ENCODE measurements at regions not wholly inside any gene's neighbourhood (a gene's known extent, or its start where the extent isn't known, plus 50 kb on each side); places are given as distances from the start of the nearest gene placed in this dataset.
A peak's percentile ranks its signal among the peaks of the same experiment; 100 is the strongest.

DNA sequence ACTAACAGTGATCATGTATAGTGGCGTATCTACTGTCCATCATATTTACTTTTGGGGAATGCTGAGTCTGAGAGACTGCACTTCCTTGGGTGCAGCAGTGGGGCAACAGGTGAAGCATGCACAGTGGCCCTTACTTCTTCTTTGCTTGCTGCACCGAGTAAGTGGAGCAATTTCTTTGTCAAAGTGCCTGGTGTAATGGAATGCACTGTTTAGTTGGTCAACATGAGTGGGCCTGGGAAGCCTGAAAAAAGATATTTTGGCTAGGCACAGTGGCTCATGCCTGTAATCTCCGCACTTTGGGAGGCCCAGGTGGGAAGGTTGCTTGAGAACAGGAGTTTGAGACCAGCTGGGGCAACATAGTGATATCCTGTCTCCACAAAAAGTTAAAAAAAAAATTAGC, 94.9 kb downstream of the OLFM4 start:
- WGBS, 3 donors, result 87 to 93% (median 88%) methylated on average over 3 of the region's 3 CpGs
- H3K36me3 ChIP-seq, result no peaks in the 10 kb centered on the region

DNA sequence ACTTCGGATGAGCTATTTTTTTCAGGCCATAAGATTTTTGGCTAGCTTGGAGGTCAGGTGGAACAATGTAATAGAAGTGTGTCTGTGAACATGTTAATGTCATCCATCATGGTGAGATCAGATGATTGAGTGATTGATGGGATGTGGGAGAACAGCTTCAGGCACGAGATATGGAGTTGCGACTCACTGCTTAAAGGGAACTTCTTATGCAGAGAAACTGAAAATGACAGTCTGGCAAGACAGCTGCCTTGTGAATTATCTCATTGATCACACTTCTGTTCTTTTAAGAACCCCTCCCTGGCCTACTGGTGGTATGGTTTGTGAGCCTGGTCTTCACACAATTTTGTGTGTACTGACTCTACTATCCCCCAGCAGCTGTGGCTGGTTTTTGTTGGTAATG, 96.0 kb downstream of the OLFM4 start:
- Histone ChIP-seq H3K27ac (no peak overlapping the region), H3K36me3 (no peaks in the 10 kb centered on the region), H3K9me3 (no peaks in the 10 kb centered on the region), H3K4me3 (no peak overlapping the region), H3K4me1 (ENCODE audit: insufficient read depth) (no peaks in the 10 kb centered on the region), H3K27me3 (no peaks in the 10 kb centered on the region)
- WGBS, 3 donors, result 86 to 87% (median 87%) methylated on average over 3 of the region's 3 CpGs
- TF ChIP-seq, protein P1, sequence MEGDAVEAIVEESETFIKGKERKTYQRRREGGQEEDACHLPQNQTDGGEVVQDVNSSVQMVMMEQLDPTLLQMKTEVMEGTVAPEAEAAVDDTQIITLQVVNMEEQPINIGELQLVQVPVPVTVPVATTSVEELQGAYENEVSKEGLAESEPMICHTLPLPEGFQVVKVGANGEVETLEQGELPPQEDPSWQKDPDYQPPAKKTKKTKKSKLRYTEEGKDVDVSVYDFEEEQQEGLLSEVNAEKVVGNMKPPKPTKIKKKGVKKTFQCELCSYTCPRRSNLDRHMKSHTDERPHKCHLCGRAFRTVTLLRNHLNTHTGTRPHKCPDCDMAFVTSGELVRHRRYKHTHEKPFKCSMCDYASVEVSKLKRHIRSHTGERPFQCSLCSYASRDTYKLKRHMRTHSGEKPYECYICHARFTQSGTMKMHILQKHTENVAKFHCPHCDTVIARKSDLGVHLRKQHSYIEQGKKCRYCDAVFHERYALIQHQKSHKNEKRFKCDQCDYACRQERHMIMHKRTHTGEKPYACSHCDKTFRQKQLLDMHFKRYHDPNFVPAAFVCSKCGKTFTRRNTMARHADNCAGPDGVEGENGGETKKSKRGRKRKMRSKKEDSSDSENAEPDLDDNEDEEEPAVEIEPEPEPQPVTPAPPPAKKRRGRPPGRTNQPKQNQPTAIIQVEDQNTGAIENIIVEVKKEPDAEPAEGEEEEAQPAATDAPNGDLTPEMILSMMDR (IDR thresholded peaks at IDR 0.05), result no peak
- TF ChIP-seq POLR2A (IDR thresholded peaks at IDR 0.05) (no peak), EP300 (IDR thresholded peaks at IDR 0.05) (no peak)
- intact Hi-C loops (cut with DNase I), result loop anchor here in 1 of 4 donors (5.0 kb wide), 1 partner anchor 458 kb away; no protein-coding TSS in a partner anchor
- DNase-seq, result no peak

More for the DNA sequence above, 94.9 kb downstream of the OLFM4 start:
- H3K4me3 ChIP-seq, result no peak overlapping the region
- no peak overlapping the region for H3K27ac ChIP-seq
- no peaks in the 10 kb centered on the region for H3K9me3 ChIP-seq
- H3K27me3 ChIP-seq, result no peaks in the 10 kb centered on the region
- H3K4me1 ChIP-seq (ENCODE audit: insufficient read depth), result no peaks in the 10 kb centered on the region
- intact Hi-C loops (cut with DNase I), result no loop called here
- no peak for DNase-seq
- TF ChIP-seq EP300 (IDR thresholded peaks at IDR 0.05) (no peak), POLR2A (IDR thresholded peaks at IDR 0.05) (no peak)
- TF ChIP-seq, protein P1 (IDR thresholded peaks at IDR 0.05), result no peak

DNA sequence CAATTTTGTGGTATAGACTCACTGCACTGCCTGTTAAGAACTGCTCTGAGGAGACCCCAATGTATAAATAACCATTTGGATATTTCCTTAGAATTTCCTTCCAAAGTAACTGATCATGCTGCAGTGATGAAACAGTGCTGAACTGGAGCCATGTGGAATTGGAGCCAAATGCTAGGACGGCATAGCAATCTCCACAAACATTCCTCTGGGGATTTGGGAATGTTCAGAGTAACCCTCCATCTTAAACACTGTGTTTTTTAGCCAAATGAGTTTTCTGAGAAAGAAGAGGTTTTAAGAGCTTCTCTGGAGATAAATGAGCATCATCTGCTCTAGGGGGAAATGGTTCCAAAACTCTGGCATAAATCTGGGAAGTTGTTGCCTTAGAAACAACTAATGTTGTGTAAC, 98.2 kb downstream of the OLFM4 start:
- no peak overlapping the region for H3K27ac ChIP-seq
- H3K9me3 ChIP-seq, result no peaks in the 10 kb centered on the region
- H3K27me3 ChIP-seq, result no peaks in the 10 kb centered on the region
- TF ChIP-seq, protein P1 (IDR thresholded peaks at IDR 0.05), result no peak
- TF ChIP-seq EP300 (IDR thresholded peaks at IDR 0.05), result no peak
- no peak for TF ChIP-seq POLR2A (IDR thresholded peaks at IDR 0.05)
- 0 to 7% (median 5%) methylated on average over 1 of the region's 1 CpG for WGBS, 3 donors
- no peaks in the 10 kb centered on the region for H3K4me1 ChIP-seq (ENCODE audit: insufficient read depth)
- H3K36me3 ChIP-seq, result no peaks in the 10 kb centered on the region
- DNase-seq, result peak in 1 of 5 donors; percentile 43
- no peak overlapping the region for H3K4me3 ChIP-seq
- intact Hi-C loops (cut with DNase I), result loop anchor here in 1 of 4 donors (5.0 kb wide), 1 partner anchor 455 kb away; no protein-coding TSS in a partner anchor

DNA sequence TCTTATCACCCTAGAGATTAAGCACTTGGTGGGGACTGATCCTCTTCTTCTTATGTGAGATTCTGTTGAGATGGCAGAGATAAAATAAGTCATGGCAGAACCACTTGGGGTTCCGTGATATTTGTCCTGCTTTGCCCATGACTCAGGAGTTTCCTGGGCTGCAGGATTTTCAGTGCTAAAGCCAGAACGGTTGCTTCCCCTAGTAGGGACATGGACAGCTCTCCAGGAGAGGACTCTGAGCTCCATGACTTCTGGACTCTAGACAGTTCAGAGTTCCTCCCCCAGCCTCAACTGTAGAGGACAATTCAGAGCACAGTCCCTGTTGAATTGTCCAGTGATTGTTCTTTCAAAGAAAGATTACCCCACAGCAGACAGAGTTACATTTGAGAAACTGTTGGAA, 98.8 kb downstream of the OLFM4 start:
- no peak for DNase-seq
- intact Hi-C loops (cut with DNase I), result loop anchor here in 1 of 4 donors (5.0 kb wide), 1 partner anchor 455 kb away; no protein-coding TSS in a partner anchor
- Histone ChIP-seq H3K36me3 (no peaks in the 10 kb centered on the region), H3K27me3 (no peaks in the 10 kb centered on the region), H3K4me1 (ENCODE audit: insufficient read depth) (no peaks in the 10 kb centered on the region), H3K9me3 (no peaks in the 10 kb centered on the region), H3K4me3 (no peak overlapping the region), H3K27ac (no peak overlapping the region)
- WGBS, 3 donors, result 60 to 75% (median 75%) methylated on average over 2 of the region's 2 CpGs
- TF ChIP-seq POLR2A (IDR thresholded peaks at IDR 0.05), result no peak
- TF ChIP-seq EP300 (IDR thresholded peaks at IDR 0.05), result no peak
- TF ChIP-seq, protein P1 (IDR thresholded peaks at IDR 0.05), result no peak

Data from ovary (tissue), 7 donors.